ENCODE measurements at regions not wholly inside any gene's neighbourhood (a gene's known extent, or its start where the extent isn't known, plus 50 kb on each side); places are given as distances from the start of the nearest gene placed in this dataset.

DNA sequence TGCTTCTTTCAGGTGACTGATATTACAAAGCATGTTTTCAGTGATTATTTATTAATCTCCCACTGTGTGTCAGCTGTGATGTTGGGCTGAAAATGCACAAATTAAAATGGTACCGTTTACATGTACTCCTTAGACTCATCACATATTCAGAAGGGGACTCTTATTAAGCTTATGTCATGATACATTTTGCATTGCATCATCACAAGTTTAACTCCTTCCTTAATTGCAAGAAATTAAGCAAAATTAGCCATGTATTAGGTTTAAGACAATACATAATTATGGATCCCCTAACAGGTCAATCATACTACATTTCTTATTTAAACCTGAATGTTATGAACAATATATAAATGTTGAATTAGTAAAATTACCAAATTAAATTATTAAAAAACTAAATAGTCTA, 899.1 kb downstream of the TMEM182 start:
- no peak for DNase-seq (ENCODE audit: low spot score)
- Mint-ChIP-seq H3K9me3 (ENCODE audit: unreplicated experiment) (no peaks in the 10 kb centered on the region), H3K4me3 (ENCODE audit: unreplicated experiment) (no peak overlapping the region), H3K27ac (ENCODE audit: unreplicated experiment) (no peak overlapping the region), H3K27me3 (ENCODE audit: unreplicated experiment) (no peaks in the 10 kb centered on the region), H3K4me1 (ENCODE audit: unreplicated experiment) (peaks cover 3% of the 10 kb centered on the region), H3K36me3 (ENCODE audit: low read depth, unreplicated experiment) (no peaks in the 10 kb centered on the region)
- TF ChIP-seq, protein P1, sequence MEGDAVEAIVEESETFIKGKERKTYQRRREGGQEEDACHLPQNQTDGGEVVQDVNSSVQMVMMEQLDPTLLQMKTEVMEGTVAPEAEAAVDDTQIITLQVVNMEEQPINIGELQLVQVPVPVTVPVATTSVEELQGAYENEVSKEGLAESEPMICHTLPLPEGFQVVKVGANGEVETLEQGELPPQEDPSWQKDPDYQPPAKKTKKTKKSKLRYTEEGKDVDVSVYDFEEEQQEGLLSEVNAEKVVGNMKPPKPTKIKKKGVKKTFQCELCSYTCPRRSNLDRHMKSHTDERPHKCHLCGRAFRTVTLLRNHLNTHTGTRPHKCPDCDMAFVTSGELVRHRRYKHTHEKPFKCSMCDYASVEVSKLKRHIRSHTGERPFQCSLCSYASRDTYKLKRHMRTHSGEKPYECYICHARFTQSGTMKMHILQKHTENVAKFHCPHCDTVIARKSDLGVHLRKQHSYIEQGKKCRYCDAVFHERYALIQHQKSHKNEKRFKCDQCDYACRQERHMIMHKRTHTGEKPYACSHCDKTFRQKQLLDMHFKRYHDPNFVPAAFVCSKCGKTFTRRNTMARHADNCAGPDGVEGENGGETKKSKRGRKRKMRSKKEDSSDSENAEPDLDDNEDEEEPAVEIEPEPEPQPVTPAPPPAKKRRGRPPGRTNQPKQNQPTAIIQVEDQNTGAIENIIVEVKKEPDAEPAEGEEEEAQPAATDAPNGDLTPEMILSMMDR (IDR thresholded peaks at IDR 0.05; ENCODE audit: unreplicated experiment) = no peak

DNA sequence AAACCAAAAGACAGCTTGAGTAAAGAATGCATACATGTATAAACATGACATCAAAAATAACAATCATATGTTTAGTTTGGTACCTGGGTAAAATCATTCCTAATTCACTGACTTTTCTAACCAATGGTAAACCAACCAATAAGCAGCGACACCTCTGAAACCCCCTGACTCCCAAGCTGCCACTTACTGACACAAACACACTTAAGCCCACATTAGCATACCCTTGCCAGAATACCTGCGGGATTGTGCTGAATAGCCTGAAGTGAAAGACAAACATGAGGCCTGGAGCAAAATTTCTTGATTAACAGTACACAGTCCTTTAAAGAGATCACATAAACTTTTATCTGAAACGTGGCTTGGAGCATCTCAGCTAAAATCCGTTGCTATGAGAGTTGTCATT, 902.9 kb downstream of the TMEM182 start:
- Mint-ChIP-seq H3K27me3 (ENCODE audit: unreplicated experiment) (no peaks in the 10 kb centered on the region), H3K4me1 (ENCODE audit: unreplicated experiment) (peaks cover 3% of the 10 kb centered on the region), H3K4me3 (ENCODE audit: unreplicated experiment) (no peak overlapping the region), H3K27ac (ENCODE audit: unreplicated experiment) (no peak overlapping the region), H3K9me3 (ENCODE audit: unreplicated experiment) (no peaks in the 10 kb centered on the region), H3K36me3 (ENCODE audit: low read depth, unreplicated experiment) (no peaks in the 10 kb centered on the region)
- DNase-seq (ENCODE audit: low spot score) = no peak
- TF ChIP-seq, protein P1 (IDR thresholded peaks at IDR 0.05; ENCODE audit: unreplicated experiment) = no peak

DNA sequence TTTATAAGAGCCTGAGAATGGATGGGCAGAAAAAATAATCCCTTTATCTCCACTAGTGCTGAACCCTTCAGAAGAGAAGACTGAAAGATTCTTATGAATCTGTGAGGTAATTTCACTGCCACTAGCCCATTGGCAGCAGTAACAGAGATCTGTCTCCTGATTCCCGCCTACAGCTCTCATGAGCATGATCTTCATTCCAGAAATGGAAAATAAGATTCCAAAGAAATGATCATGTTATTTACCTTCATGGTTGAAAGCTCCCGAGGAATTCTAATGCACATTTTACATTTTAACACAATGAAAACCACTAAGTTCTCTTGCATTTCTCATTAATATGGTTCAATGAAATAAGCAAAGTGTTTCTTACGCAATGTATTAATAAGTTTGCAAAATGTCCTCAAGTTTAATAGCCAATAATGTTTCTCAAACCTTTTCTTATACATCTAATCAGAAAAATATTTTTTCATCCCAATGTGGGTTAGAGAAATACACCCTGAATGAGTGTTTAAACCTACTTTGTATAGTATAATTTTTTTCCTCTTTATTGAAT, 905.6 kb downstream of the TMEM182 start:
- no peaks in the 10 kb centered on the region for H3K36me3 Mint-ChIP-seq (ENCODE audit: low read depth, unreplicated experiment)
- H3K27me3 Mint-ChIP-seq (ENCODE audit: unreplicated experiment) = no peaks in the 10 kb centered on the region
- H3K4me3 Mint-ChIP-seq (ENCODE audit: unreplicated experiment) = no peak overlapping the region
- H3K9me3 Mint-ChIP-seq (ENCODE audit: unreplicated experiment) = no peaks in the 10 kb centered on the region
- no peak overlapping the region for H3K27ac Mint-ChIP-seq (ENCODE audit: unreplicated experiment)
- peaks cover 3% of the 10 kb centered on the region for H3K4me1 Mint-ChIP-seq (ENCODE audit: unreplicated experiment)
- DNase-seq (ENCODE audit: low spot score) = no peak
- TF ChIP-seq, protein P1 (IDR thresholded peaks at IDR 0.05; ENCODE audit: unreplicated experiment) = no peak

DNA sequence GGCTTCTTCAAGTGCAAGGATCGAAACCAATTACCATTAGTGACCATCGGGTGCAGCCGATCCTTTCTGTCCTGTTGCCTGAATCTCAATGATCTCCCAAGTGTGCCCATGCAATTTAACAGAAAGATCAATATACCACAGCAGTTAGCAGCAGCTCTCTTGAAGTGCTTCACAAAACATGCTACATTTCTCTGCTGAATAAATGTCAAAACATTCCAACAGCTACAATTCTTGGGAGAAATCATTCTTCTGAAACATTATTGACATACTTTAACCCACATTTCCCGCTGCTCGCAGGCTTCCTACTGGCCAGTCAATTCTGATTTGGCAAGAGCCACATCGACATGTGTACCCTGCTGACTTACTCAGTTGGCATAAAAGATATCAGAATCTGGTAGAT, 907.7 kb downstream of the TMEM182 start:
- no peak overlapping the region for H3K4me3 Mint-ChIP-seq (ENCODE audit: unreplicated experiment)
- DNase-seq (ENCODE audit: low spot score) = no peak
- H3K27me3 Mint-ChIP-seq (ENCODE audit: unreplicated experiment) = no peaks in the 10 kb centered on the region
- no peaks in the 10 kb centered on the region for H3K4me1 Mint-ChIP-seq (ENCODE audit: unreplicated experiment)
- no peaks in the 10 kb centered on the region for H3K36me3 Mint-ChIP-seq (ENCODE audit: low read depth, unreplicated experiment)
- no peaks in the 10 kb centered on the region for H3K9me3 Mint-ChIP-seq (ENCODE audit: unreplicated experiment)
- H3K27ac Mint-ChIP-seq (ENCODE audit: unreplicated experiment) = no peak overlapping the region
- TF ChIP-seq, protein P1 (IDR thresholded peaks at IDR 0.05; ENCODE audit: unreplicated experiment) = no peak
